HAP-1 (cell line): ENCODE measurements at regions not wholly inside any gene's neighbourhood (a gene's known extent, or its start where the extent isn't known, plus 50 kb on each side); places are given as distances from the start of the nearest gene placed in this dataset.
"Not testable (repeated sequence)": the region's sequence is repeated elsewhere in the genome, so short reads cannot be mapped to it uniquely, and the experiment has no call there.

Source experiments
- DNase-seq, 2 experiments: peaks; one replicate each; pipeline ENCODE4 v3.0.0-alpha.2; 2016 to 2020; ENCODE audit warnings: low spot score in 2 of 2
- H3K27me3 ChIP-seq: fragments of 250-450 bp; sonication (Bioruptor Pico); 2 replicates; pipeline ENCODE4 v1.5.1; 2020; ENCODE audit warnings: low read depth, mild to moderate bottlenecking, moderate library complexity
- H3K36me3 ChIP-seq: fragments of 250-450 bp; sonication (Bioruptor Pico); replicated peaks from 2 replicates; pipeline ENCODE4 v1.5.1; 2020; ENCODE audit warnings: mild to moderate bottlenecking
- H3K4me1 ChIP-seq: fragments of 250-450 bp; sonication (Bioruptor Pico); 2 replicates; pipeline ENCODE4 v1.5.1; 2020; ENCODE audit warnings: mild to moderate bottlenecking
- H3K4me3 ChIP-seq: fragments of 250-450 bp; sonication (Bioruptor Pico); 2 replicates; pipeline ENCODE4 v1.5.1; 2020; ENCODE audit warnings: mild to moderate bottlenecking, moderate library complexity
- H3K9me3 ChIP-seq: fragments of 250-450 bp; sonication (Bioruptor Pico); 2 replicates; pipeline ENCODE4 v1.5.1; 2020; ENCODE audit warnings: mild to moderate bottlenecking, moderate library complexity
- in situ Hi-C: fragments of 300-500 bp; cut with MboI; formaldehyde crosslinking; loops from 3 replicates; pipeline ENCODE4 v1.14.3; 2020; ENCODE audit warnings: low sequenced_read_pairs, inconsistent platforms, mixed read lengths

DNA sequence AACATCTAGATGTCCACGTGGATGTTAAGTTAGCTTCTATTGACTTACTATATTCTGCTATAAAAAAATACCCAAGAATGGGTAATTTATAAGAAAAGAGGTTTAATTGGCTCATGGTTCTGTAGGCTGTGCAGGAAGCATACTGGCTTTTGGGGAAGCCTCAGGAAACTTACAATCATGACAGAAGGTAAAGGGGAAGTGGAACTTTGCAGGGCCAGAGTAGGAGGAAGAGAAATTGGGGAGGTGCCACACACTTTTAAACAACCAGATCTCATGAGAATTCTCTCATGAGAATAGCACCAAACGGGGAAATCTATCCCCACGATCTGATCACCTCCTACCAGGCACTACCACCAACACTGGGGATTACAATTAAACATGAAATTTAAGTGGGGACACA is 689.3 kb downstream of the METTL15 start:
- H3K27me3 ChIP-seq, result no peaks in the 10 kb centered on the region
- no peaks in the 10 kb centered on the region for H3K36me3 ChIP-seq
- no peaks in the 10 kb centered on the region for H3K9me3 ChIP-seq
- in situ Hi-C loops, result no loop called here
- no peak for DNase-seq
- no peak overlapping the region for H3K4me3 ChIP-seq
- no peaks in the 10 kb centered on the region for H3K4me1 ChIP-seq

DNA sequence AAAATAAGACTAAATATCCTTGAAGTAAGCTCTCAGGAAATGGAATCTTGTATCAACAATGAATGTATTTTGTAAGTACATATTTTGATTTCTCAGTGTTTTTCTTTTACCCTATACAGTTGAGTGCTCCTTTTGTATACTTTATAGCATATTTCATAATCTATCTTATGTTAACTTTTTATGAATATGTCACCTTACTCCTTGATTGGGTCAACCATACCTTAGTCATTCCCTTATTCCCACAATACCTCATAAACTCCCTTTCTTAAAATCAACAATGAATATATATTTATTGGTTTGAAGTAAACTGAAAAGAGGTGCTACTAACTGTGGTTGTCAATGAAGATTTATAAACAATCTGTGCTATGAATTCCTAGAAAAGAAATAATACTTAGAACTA is 686.2 kb downstream of the METTL15 start:
- no peaks in the 10 kb centered on the region for H3K36me3 ChIP-seq
- no peaks in the 10 kb centered on the region for H3K9me3 ChIP-seq
- in situ Hi-C loops, result no loop called here
- DNase-seq, result no peak
- H3K4me1 ChIP-seq, result no peaks in the 10 kb centered on the region
- no peak overlapping the region for H3K4me3 ChIP-seq
- no peaks in the 10 kb centered on the region for H3K27me3 ChIP-seq

DNA sequence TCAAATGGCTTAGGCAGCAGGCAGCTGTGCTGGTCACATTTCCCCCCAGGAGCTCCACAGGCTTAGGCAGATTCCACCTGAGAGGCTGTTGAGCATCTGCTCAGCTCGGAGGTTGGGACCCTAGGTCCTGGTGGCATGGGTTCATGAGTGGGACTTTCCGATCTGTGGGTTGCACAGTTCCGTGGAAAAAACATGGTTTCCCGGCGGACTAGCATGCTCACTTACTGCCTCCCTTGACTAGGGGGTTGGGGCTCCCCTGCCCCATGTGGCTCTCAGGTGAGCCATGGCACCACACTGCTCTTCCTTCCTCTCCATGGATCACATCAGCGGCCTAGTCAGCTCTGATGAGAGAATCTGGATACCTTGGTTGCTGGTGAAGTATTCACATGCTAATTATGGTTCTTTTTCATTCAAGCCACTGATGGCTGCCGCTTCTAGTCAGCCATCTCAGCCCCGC is 685.1 kb downstream of the METTL15 start:
- H3K4me1 ChIP-seq, result no peaks in the 10 kb centered on the region
- no peaks in the 10 kb centered on the region for H3K27me3 ChIP-seq
- no peak for DNase-seq
- H3K4me3 ChIP-seq, result no peak overlapping the region
- H3K9me3 ChIP-seq, result no peaks in the 10 kb centered on the region
- H3K36me3 ChIP-seq, result no peaks in the 10 kb centered on the region
- in situ Hi-C loops, result no loop called here

DNA sequence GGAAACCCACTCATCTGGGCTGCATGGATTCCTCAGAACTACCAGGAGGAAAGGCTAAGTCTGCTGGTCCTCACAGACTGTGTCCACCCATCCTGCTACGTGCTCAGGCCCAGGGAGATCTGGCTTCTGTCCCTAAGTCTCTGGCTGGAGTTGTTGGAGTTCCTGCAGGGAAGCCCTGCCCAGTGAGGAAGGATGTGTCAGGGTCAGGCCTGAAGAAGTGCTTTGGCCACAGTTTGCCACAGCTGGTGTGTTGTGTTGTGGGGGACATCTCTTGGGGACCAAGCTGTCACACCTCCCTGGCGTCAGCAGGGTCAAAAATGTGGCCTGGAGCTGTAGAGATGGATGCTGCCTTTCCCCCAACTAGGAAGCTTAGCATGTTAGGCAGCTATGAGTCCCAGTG is 684.7 kb downstream of the METTL15 start:
- H3K4me3 ChIP-seq, result no peak overlapping the region
- DNase-seq, result no peak
- H3K36me3 ChIP-seq, result no peaks in the 10 kb centered on the region
- no peaks in the 10 kb centered on the region for H3K27me3 ChIP-seq
- in situ Hi-C loops, result no loop called here
- H3K9me3 ChIP-seq, result no peaks in the 10 kb centered on the region
- no peaks in the 10 kb centered on the region for H3K4me1 ChIP-seq

DNA sequence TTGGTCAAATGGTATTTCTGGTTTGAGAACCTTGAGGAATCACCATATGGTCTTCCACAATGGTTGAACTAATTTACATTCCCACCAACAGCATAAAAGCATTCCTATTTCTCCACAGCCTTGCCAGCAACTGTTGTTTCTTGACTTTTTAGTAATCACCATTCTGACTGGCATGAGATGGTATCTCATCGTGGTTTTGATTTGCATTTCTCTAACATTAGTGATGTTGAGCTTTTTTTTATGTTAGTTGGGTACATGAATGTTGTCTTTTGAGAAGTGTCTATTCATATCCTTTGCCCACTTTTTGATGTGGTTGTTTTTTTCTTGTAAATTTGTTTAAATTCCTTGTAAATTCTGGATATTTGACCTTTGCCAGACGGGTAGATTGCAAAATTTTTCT is 679.7 kb downstream of the METTL15 start:
- H3K36me3 ChIP-seq, DNase-seq, H3K27me3 ChIP-seq, H3K4me1 ChIP-seq, H3K4me3 ChIP-seq, in situ Hi-C loops, H3K9me3 ChIP-seq: not testable (repeated sequence)

DNA sequence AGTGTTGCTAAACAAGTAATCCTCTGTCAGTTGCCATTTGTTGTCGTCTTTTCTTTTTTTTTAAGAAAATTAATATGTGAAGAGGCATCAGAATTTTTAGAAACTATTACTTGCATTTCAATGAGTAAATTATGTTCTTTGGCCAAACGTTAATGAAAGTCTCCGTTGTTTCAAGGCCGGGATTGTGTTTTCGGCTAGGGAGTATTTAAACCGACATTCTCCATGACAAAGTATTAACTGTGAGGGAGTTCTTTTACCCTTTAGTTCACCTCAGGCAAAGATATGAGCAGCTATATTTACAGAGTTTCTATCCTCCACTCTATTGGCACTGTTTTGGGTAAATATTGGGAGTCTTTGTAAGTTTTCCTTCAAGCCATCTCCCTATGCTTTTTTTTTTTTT is 668.9 kb downstream of the METTL15 start:
- H3K4me3 ChIP-seq, result no peak overlapping the region
- H3K9me3 ChIP-seq, result no peaks in the 10 kb centered on the region; the same call in 1 of the 2 replicates
- H3K4me1 ChIP-seq, result no peaks in the 10 kb centered on the region
- DNase-seq, result no peak
- H3K27me3 ChIP-seq, result no peaks in the 10 kb centered on the region
- in situ Hi-C loops, result no loop called here
- H3K36me3 ChIP-seq, result no peaks in the 10 kb centered on the region

DNA sequence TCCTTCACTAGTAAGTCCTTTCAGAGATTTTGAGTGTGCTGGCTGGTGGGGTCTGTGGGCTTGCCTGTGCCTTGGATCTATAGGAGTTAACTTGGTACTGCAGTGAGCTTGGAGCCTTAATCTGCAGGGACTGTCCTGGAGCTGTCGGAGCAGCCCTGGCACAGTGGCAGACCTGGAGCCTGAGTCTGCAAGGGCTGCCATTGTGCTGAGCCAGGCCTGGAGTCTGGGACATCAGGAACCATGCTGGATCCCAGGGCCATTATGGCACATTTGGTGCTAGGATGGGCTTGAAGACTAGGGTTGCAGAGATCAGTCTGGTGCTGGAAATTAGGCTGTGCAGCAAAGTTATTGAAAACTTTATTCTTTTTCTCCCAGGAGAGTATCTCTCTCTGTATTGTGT is 665.4 kb downstream of the METTL15 start:
- no peak overlapping the region for H3K4me3 ChIP-seq
- no peaks in the 10 kb centered on the region for H3K36me3 ChIP-seq
- in situ Hi-C loops, result no loop called here
- DNase-seq, result no peak
- no peaks in the 10 kb centered on the region for H3K27me3 ChIP-seq
- H3K9me3 ChIP-seq, result no peaks in the 10 kb centered on the region
- H3K4me1 ChIP-seq, result no peaks in the 10 kb centered on the region

DNA sequence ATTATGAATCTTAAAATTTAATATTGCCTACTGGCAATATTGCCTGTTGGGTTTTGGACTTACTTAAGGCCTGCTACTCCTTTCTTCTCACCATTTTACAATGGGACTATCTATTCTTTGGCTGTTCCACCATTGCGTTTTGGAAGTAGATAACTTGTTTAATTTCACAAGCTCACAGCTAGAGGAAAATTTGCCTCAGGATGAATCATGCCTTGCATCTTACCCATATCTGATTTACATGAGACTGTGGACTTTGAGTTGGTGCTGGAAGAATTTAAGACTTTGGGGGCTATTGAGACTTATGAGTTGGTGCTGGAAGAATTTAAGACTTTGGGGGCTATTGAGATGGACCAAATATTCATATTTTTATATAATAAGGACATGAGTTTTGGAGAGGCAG is 662.6 kb downstream of the METTL15 start:
- Histone ChIP-seq H3K36me3 (no peaks in the 10 kb centered on the region), H3K27me3 (no peaks in the 10 kb centered on the region), H3K4me1 (no peaks in the 10 kb centered on the region), H3K4me3 (no peak overlapping the region), H3K9me3 (no peaks in the 10 kb centered on the region)
- no peak for DNase-seq
- in situ Hi-C loops, result no loop called here

DNA sequence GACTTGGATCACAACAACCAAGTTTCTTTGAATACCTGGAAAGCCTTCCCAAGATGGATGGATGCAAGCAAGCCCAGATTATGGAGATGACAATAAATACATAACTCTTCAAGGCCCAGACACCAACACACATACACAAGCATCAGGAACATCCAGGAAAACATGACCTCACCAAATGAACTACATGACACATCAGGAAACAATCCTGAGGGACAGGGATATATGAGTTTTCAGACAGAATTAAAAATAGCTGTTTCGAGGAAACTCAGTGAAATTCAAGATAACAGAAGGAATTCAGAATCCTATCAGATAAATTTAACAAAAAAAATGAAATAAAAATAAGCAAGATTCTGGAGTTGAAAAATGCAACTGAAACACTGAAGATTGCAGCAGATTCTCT is 659.4 kb downstream of the METTL15 start:
- in situ Hi-C loops, result no loop called here

DNA sequence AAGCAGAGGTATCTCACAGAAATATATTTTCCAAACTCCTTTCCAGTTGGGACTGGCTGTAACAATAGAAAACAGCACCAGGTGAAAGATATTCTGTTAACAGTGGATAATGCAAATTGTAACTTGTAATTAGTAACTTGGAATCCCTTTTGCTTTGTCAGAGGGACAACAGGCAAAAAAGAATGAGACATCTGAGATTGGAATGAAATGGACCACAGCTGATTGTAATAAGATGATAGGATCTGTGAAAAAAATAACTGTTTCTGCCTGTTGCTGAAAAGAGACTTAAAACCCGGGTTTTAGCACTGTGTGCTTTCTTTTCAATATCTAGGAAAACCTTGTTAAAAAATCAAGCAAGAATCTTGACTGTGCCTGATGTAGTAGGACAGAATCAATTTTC is 655.7 kb downstream of the METTL15 start:
- H3K27me3 ChIP-seq, result no peaks in the 10 kb centered on the region
- DNase-seq, result no peak
- no peaks in the 10 kb centered on the region for H3K9me3 ChIP-seq
- H3K4me3 ChIP-seq, result no peak overlapping the region
- H3K36me3 ChIP-seq, result no peaks in the 10 kb centered on the region
- in situ Hi-C loops, result no loop called here
- H3K4me1 ChIP-seq, result no peaks in the 10 kb centered on the region

More for the DNA sequence above, 659.4 kb downstream of the METTL15 start:
- Histone ChIP-seq H3K27me3 (no peaks in the 10 kb centered on the region), H3K36me3 (no peaks in the 10 kb centered on the region), H3K4me3 (no peak overlapping the region), H3K4me1 (no peaks in the 10 kb centered on the region), H3K9me3 (no peaks in the 10 kb centered on the region)
- no peak for DNase-seq

DNA sequence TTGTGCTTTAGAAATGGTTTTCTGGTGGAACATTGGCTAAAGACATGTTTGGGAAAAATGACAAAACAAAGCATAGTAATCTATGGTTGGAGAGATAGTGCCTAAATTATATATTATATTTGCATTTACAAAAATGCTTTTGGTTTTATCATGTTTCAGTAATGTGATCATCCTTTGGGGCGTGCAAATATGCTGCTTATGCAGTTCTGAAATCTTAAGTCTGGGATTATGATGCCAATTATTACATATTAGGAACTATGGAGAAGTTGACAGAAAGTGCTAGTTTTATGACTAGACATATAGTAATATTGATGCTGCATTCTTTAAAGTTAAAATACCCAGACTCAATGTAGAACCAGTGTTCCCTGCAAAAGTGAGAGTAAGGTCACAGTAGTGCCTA is 655.0 kb downstream of the METTL15 start:
- no peaks in the 10 kb centered on the region for H3K27me3 ChIP-seq
- in situ Hi-C loops, result no loop called here
- H3K4me1 ChIP-seq, result no peaks in the 10 kb centered on the region
- no peak overlapping the region for H3K4me3 ChIP-seq
- no peaks in the 10 kb centered on the region for H3K9me3 ChIP-seq
- DNase-seq, result no peak
- no peaks in the 10 kb centered on the region for H3K36me3 ChIP-seq

DNA sequence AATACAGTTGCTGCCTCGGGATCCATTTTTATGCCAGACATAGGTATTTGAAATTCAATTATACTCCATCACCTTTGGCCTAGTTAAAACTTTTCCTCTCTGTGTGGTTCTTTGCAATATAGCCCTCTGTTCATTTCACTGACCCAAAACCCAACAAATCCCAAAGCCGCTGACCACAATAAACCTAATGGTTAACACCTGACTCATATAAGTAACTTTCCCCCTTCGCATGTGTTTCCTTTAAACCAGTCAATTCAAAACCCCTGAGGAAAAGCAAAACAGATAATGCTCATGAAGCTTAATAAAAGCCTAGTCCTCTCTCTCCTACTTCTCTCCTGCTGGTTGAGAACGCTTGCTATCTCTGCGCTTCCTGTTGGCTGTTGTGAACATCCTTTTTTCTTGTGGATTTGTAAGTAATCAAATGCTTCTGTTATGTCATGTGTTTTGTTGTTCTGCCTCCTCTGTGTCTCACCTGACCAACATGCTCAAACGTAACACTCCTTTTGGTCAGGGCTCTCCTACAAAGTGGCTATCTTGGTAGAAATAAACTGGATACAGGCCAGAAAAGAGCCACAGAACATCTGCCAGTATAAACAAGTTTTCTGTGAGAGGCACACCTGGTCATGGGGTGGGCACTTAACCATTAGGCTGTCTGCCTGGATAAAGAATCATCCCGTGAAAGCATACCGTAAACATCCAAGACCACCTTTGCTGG is 652.6 kb downstream of the METTL15 start:
- H3K27me3 ChIP-seq, result no peaks in the 10 kb centered on the region
- H3K4me3 ChIP-seq, result no peak overlapping the region
- DNase-seq, result no peak
- no peaks in the 10 kb centered on the region for H3K4me1 ChIP-seq
- H3K36me3 ChIP-seq, result no peaks in the 10 kb centered on the region
- H3K9me3 ChIP-seq, result no peaks in the 10 kb centered on the region
- in situ Hi-C loops, result no loop called here

DNA sequence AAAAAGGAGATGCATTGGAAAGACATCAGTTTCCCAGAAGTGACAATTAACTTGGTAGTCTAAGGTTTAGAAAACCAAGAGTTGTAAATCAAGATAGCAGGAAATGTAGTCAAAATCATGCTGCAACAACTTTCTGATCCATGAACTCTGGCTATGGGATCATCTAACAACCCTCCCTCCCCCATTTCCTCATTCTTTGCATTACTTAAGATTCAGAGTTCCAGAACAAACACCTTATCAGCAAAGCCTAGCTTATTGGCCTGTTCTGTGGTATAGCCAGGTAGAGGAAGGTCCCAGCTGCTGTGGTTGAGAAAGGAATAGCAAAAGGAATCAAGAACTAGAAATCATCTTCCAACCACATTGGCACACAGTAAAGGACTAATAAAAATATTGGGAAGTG is 651.1 kb downstream of the METTL15 start:
- in situ Hi-C loops, result no loop called here
- DNase-seq, result no peak
- no peaks in the 10 kb centered on the region for H3K27me3 ChIP-seq
- no peak overlapping the region for H3K4me3 ChIP-seq
- H3K9me3 ChIP-seq, result no peaks in the 10 kb centered on the region
- H3K36me3 ChIP-seq, result no peaks in the 10 kb centered on the region
- no peaks in the 10 kb centered on the region for H3K4me1 ChIP-seq

DNA sequence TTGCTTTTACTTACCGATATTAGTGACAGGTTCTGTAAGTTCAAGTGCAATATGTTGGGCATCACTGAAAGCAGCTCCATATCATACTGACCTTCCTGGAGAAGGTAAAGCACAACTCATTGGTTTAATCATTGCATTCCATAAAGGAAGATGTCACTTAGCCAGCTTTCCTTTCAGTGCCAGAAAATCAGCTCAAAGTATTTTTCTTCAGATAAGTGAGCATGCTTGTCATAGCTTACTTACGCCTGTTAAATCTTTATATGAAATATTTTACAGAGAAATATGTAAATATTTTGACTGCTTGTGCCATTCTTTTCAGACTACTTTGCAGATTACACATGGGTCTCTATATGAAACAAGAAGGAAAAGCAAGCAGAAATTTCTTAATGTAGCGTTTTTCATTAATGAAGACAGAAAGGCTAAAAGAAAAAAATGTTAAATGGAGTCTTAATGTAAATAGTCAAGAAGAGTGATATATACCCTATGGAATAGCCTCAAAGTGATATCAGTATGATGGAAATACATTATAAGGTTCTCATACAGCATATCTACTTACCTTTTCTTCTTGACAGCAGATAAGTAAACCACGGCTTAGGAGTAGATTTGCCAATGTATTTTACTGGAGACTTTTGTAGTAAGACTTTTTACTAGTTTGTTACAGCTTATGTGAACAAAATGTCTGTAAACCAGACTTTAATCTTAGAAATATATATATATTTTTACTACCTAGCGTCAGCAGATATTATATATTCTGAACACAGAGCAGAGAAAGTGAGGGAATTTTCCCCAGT is 649.7 kb downstream of the METTL15 start:
- no peak for DNase-seq
- H3K36me3 ChIP-seq, result no peaks in the 10 kb centered on the region
- in situ Hi-C loops, result no loop called here
- no peaks in the 10 kb centered on the region for H3K4me1 ChIP-seq
- H3K4me3 ChIP-seq, result no peak overlapping the region
- H3K27me3 ChIP-seq, result no peaks in the 10 kb centered on the region
- no peaks in the 10 kb centered on the region for H3K9me3 ChIP-seq
